ENCODE measurements at regions not wholly inside any gene's neighbourhood (a gene's known extent, or its start where the extent isn't known, plus 50 kb on each side); places are given as distances from the start of the nearest gene placed in this dataset.

- Histone ChIP-seq H3K27ac (ENCODE audit: insufficient read length, low read depth, low read length) (no peak overlapping the region), H3K79me2 (ENCODE audit: insufficient read depth, low read length) (no peaks in the 10 kb centered on the region), H3K4me2 (ENCODE audit: insufficient read depth, insufficient read length, low read length) (no peak overlapping the region), H2BK5ac (ENCODE audit: insufficient read length, low read length) (no peak overlapping the region), H2BK20ac (ENCODE audit: low read depth, low read length, poor library complexity, severe bottlenecking) (no peak overlapping the region), H2AK5ac (ENCODE audit: insufficient read length, low read length) (no peak overlapping the region), H3K4ac (ENCODE audit: low read depth, low read length) (no peak overlapping the region), H4K8ac (replicated peaks; ENCODE audit: insufficient read length, low read depth, low read length) (no peak overlapping the region), H3K4me1 (ENCODE audit: insufficient read depth, low read length) (no peaks in the 10 kb centered on the region), H4K91ac (ENCODE audit: insufficient read length, low read depth, low read length) (no peak overlapping the region), H3K56ac (ENCODE audit: insufficient read length, low read depth, low read length) (no peak overlapping the region), H2AFZ (ENCODE audit: low read length) (no peak overlapping the region), H2BK12ac (ENCODE audit: insufficient read length, low read depth, low read length) (no peak overlapping the region), H3K9ac (ENCODE audit: extremely low read depth, insufficient read length, low read length) (no peak overlapping the region), H3K79me1 (ENCODE audit: insufficient read depth, low read depth, low read length, poor library complexity, severe bottlenecking) (no peaks in the 10 kb centered on the region), H4K5ac (ENCODE audit: insufficient read length, low read depth, low read length) (no peak overlapping the region), H3K9me3 (ENCODE audit: control insufficient read depth, low read depth, low read length) (no peaks in the 10 kb centered on the region), H3K23ac (ENCODE audit: insufficient read length, low read depth, low read length) (no peak overlapping the region), H3K27me3 (ENCODE audit: insufficient read depth, low read length) (no peaks in the 10 kb centered on the region), H3K23me2 (ENCODE audit: insufficient read length, low read depth, low read length, poor library complexity, severe bottlenecking) (no peaks in the 10 kb centered on the region), H3K14ac (ENCODE audit: insufficient read depth, low read length) (no peak overlapping the region), H2BK15ac (ENCODE audit: low read depth, low read length) (no peak overlapping the region), H4K20me1 (ENCODE audit: control insufficient read depth, insufficient read depth, insufficient read length) (no peaks in the 10 kb centered on the region), H3K18ac (ENCODE audit: insufficient read length, low read depth, low read length) (no peak overlapping the region), H3T11ph (ENCODE audit: low read length) (no peak overlapping the region), H2BK120ac (ENCODE audit: low read depth, low read length, poor library complexity, severe bottlenecking) (no peak overlapping the region)
- peaks cover 5 to 9% of the 10 kb centered on the region in 2 experiments; a peak in 4 of 5 replicates for H3K9me3 Mint-ChIP-seq
- H3K4me3 Mint-ChIP-seq = no peak overlapping the region
- H3K4me1 Mint-ChIP-seq = no peaks in the 10 kb centered on the region
- no peaks in the 10 kb centered on the region; the same call in 1 of the 2 replicates for H3K27me3 Mint-ChIP-seq (ENCODE audit: low read depth)
- no peak overlapping the region for H3K27ac Mint-ChIP-seq
- DNase-seq = no peak
- no peak for TF ChIP-seq CTCF (conservative IDR thresholded peaks at IDR 0.05)
- peaks cover 0 to 3% (median 0%) of the 10 kb centered on the region in 3 experiments; a peak in 2 of 7 replicates for H3K36me3 Mint-ChIP-seq (ENCODE audit: insufficient read depth in 1 of 3, low read depth in 3 of 3)
Observed at GRCh38 chr11:81192516-81192915, 1541.1 kb downstream of the FAM181B start.

All from H9 (cell line).